Transverse colon (tissue), 4 donors: ENCODE measurements at regions not wholly inside any gene's neighbourhood (a gene's known extent, or its start where the extent isn't known, plus 50 kb on each side); places are given as distances from the start of the nearest gene placed in this dataset.

Source experiments
- EP300 ChIP-seq: sonication (generic); formaldehyde crosslinking; IDR thresholded peaks from one replicate; pipeline ENCODE4 v1.6.1; 2017; ENCODE audit warnings: antibody characterized with exemption, low read depth
- POLR2A ChIP-seq: fragments of 450-650 bp; IDR thresholded peaks from one replicate; pipeline ENCODE4 v1.6.1; 2016; ENCODE audit warnings: antibody characterized with exemption, mild to moderate bottlenecking, moderate library complexity
- POLR2AphosphoS5 ChIP-seq, 3 donors: sonication (generic); formaldehyde crosslinking; IDR thresholded peaks; one replicate each; pipeline ENCODE4 v1.6.1; 2016; ENCODE audit warnings: antibody characterized with exemption in 3 of 3
- TF ChIP-seq, protein P1 (sequence below), 5 experiments: fragments of 200-600 bp in 3 of 5; fragments of 450-650 bp in 2 of 5; sonication (generic) in 3 of 5; IDR thresholded peaks; 1 replicate in 2 of 5; 2 replicates in 3 of 5; pipeline ENCODE4 v1.5.1; 2016 to 2017; ENCODE audit warnings: antibody characterized with exemption in 5 of 5, inconsistent platforms in 3 of 5, mild to moderate bottlenecking in 2 of 5, moderate library complexity in 1 of 5

DNA sequence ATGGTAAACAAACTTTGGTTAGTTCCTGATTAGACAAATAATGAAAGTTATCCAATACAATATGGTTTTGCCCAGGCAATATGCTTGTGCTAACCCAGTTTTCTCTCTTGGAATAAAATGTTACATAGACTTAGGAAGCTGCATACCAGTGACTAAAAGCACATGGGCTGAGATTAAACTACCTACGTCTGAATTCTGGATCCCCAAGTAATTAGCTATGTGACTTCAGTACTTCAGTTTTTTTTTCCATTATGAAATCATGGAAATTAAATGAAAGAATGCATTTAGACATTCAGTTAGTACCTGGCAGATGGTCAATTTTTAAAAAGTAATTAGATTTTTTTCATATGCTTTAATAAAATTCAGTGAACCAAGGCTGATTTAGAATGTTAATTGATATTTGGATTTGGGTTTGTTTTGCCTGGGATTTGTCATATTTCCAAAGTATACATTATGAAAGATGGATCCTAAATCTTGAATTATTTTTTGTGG lies 213.9 kb downstream of the PTH2R start:
- no peak for TF ChIP-seq POLR2A
- TF ChIP-seq, protein P1, sequence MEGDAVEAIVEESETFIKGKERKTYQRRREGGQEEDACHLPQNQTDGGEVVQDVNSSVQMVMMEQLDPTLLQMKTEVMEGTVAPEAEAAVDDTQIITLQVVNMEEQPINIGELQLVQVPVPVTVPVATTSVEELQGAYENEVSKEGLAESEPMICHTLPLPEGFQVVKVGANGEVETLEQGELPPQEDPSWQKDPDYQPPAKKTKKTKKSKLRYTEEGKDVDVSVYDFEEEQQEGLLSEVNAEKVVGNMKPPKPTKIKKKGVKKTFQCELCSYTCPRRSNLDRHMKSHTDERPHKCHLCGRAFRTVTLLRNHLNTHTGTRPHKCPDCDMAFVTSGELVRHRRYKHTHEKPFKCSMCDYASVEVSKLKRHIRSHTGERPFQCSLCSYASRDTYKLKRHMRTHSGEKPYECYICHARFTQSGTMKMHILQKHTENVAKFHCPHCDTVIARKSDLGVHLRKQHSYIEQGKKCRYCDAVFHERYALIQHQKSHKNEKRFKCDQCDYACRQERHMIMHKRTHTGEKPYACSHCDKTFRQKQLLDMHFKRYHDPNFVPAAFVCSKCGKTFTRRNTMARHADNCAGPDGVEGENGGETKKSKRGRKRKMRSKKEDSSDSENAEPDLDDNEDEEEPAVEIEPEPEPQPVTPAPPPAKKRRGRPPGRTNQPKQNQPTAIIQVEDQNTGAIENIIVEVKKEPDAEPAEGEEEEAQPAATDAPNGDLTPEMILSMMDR (IDR thresholded peaks at IDR 0.05) = no peak
- TF ChIP-seq POLR2AphosphoS5 (IDR thresholded peaks at IDR 0.05) = no peak
- TF ChIP-seq EP300 = no peak
